Glomerular visceral epithelial cell (primary cell): ENCODE measurements at regions not wholly inside any gene's neighbourhood (a gene's known extent, or its start where the extent isn't known, plus 50 kb on each side); places are given as distances from the start of the nearest gene placed in this dataset.
A peak's percentile ranks its signal among the peaks of the same experiment; 100 is the strongest.
"Not testable (repeated sequence)": the region's sequence is repeated elsewhere in the genome, so short reads cannot be mapped to it uniquely, and the experiment has no call there.

Experiments used
- DNase-seq: peaks from one replicate; pipeline ENCODE4 v3.0.0-alpha.2; 2016; ENCODE audit errors: extremely low spot score

DNA sequence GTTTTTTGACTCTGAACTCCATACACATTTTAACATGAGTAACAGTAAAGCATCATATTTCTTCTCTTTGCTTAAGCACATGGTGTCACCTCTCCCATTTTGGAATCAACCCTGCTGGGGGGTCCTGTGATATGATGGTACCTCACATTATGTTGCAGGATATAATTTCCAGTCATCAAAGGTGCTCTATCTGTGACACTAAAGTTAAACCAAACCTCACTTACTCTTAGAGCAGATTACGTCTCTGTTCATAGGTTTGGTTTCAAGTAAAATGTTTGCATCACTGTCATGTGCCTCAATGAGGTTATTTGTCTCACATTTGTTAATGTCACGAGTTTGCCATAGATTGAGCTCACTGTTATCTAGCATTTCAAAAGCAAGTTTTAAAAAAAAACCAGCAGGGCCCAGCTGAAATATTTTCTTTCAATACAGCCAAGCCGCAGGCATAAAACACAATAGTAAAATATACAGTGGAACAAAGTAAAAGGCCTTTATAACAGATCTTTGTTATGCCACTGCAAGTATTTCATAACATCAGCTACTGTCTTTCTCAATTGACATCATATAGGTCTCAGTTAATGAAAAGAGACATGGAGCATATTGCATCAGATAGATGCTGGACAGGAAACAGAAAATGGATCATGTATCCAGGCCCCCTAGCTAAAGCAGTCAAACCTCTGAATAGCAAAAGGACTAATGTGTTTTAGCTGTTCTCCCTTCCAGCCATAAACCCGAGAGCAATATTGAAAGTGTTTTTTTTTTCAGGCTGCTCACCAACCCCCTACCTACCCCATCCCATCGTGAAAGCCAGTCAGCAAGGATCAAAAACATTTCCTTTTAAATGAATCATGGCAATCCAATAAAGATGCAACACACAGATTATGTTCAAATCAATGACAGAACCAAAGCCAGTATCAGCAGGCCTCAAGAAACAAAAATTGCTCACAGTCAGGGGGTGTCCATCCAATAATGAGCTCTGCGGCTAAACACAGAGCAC lies 182.1 kb upstream of the ITGA1 start:
- DNase-seq: no peak

DNA sequence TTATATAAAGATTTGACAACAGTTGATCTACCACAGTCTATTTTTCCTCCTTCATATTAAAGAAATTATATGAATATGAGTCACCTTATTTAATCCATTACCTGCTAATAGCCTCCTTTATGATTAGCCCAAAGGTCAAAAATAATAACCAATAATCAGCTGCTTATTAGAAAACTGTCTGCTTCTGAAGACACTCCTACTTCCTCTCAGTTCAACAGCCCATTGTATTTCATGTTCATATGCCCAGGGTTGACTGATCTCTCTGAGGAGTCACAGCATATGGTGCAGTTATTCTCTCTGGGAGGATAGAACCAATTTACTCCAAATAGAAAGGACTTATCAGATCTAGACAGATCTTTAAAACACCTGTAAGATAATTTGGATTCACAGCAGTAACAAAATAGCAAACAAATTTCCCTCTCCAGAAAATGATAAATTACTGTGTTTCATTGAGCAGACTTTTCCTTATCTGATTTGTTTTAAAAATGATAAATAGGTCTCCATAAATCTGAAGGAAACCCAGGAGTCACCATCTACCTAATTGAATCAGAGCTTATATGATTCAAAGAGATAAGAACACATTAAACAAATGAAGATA lies 180.4 kb upstream of the ITGA1 start:
- no peak for DNase-seq

DNA sequence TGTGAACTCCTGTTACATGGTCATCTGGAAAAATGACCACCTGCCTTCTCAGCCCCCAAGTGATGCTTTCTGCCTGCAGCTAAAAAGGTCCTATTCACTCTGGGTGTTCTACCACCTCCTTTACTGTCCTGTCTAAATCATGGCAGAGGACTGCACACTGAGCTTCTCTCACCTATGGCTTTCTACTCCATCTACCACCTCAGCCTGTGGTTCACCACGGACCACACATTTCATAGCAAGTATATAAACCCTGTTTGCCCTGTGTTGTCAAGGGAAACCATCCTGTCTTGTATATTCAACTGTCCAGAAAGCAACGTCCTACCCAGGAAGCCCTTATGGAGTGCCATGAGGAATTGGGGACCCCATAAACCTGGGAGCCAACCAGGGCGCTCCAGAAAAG lies 167.4 kb upstream of the ITGA1 start:
- DNase-seq: no peak

DNA sequence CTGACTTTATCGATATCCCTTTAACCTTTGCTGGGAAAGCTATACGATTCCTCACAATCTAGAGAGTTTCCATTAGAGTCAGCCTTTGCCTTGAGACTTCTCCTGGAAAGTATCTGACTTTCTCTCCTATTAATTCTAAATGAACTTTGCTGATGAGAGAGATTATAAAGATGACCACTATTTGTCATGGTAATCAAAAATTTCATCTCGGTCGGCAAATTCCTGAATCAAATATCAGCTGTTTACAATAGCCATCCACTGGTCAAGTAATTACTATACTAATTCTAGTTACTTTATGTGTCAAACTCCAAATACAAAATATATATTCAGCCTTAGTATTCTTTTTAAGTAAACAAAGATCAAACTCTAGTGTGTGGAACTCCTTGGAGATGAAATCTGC lies 164.4 kb upstream of the ITGA1 start:
- DNase-seq: no peak

DNA sequence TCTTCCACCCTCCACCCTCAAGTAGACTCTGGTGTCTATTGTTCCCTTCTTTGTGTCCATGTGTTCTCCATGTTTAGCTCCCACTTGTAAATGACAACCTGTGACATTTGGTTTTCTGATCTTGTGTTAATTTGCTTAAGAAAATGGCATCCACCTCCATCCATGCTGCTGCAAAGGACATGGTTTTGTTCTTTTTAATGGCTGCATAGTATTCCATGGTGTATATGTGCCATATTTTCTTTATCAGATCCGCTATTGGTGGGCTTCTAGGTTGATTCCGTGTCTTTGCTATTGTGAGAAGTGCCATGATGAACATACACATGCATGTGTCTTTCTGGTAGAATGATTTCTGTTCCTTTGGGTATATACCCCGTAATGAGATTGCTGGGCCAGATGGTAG lies 163.4 kb upstream of the ITGA1 start:
- no peak for DNase-seq

DNA sequence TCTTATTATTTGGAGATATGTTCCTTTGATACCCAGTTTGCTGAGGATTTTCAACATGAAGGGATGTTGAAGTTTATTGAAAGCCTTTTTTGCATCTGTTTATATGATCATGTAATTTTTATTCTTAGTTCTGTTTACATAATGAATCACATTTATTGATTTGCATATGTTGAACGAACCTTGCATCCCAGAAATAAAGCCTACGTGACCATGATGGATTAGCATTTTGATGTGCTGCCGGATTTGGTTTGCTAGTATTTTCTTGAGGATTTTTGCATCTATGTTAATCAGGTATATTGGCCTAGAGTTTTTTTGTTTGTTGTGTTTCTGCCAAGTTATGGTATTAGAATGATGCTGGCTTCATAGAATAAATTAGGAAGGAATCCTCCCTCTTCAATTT lies 161.4 kb upstream of the ITGA1 start:
- DNase-seq: no peak

DNA sequence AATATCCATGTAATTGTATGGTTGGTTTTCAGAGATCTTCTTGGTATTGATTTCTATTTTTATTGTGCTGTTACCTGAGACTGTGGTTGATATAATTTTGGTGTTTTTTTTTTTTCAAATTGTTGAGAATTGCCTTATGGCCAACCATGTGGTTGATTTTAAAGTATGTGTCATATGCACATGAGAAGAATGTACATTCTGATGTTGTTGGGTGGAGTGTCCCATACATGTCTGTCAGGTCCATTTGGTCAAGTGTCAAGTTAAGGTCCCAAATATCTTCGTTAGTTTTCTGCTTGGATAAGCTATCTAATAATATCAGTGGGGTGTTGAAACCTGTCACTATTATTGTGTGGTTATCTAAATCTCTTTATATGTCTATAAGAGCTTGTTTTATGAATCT lies 160.0 kb upstream of the ITGA1 start:
- DNase-seq: no peak

DNA sequence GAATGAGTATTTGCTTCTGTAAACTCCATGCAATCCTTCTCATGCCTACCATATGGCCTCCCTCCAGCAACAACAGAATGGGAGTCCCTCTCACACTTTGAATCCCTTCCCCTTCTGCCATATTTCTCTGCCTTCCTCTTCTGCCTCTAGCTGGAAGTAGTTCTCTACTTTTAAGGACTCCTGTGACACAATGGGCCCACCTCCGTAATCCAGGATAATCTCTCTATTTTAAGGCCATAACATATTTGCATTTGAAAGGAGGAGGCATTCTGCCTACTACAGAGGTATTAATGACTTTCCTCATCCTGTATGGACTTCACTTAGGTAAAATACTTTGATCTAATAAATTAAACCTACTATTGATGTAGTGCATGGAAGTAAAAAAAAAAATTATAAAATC lies 155.4 kb upstream of the ITGA1 start:
- no peak for DNase-seq

DNA sequence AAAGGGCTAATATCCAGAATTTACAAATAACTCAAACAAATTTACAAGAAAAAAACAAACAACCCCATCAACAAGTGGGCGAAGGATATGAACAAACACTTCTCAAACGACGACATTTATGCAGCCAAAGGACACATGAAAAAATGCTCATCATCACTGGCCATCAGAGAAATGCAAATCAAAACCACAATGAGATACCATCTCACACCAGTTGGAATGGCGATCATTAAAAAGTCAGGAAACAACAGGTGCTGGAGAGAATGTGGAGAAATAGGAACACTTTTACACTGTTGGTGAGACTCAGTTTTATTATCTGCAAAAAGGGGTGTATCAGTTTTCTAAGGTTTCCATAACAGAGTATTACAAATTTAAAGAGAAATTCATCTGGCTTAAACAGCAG lies 153.5 kb upstream of the ITGA1 start:
- DNase-seq: not testable (repeated sequence)

DNA sequence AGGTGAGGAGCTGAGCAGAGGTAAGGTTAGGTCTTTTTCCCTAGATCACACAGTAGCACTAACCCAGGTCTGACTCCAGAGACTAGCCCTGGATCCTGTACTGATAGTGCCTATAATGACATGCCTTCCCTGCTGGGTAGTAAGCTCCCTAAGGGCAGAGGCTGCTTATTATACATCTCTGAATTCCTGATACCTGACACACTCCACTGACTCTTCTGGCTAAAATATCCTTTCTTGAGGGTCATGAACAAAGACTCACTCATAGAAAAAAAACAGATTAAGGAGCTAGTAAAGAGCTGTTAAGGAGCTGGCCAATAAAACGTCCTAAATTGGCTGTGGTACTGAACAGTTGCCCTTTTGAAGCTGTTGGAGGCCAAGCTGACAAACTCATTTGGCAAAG lies 149.0 kb upstream of the ITGA1 start:
- peak; percentile 9 for DNase-seq

DNA sequence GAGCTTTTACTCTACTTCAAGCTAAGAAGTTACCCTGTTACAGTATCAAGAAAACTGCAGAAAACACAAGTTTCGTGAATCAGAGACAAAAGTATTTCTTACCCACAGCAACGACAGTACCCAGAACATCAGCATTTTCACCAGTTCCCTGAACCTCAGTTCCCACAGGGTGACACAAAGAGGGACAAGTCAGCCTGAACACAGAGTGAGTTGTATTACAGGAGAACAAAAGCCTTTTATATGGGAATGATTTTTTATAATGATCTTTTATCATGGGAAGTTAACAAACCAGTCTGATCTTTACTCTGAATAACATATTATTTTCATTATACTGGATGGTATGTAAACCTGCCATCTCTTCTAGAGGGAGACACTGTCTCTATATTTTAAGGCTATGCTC lies 139.0 kb upstream of the ITGA1 start:
- DNase-seq: no peak

DNA sequence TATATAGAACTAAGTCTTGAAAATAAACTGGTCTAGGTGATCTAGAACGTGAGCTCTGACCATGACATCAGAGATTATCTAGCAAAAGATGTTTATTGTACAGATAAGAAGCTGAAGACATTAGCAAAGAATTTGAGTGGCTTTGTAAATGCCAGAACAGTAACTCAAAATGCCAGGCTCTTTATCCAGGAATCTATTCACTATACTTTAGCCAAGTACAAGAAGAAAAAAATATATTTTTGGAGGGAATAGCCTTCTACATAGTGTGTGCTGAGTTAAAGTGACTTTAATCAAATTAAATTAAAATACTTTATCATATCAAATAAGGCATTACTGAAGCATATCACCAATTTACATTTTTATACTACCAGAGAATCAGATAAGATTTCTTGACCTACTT lies 132.6 kb upstream of the ITGA1 start:
- DNase-seq: no peak

DNA sequence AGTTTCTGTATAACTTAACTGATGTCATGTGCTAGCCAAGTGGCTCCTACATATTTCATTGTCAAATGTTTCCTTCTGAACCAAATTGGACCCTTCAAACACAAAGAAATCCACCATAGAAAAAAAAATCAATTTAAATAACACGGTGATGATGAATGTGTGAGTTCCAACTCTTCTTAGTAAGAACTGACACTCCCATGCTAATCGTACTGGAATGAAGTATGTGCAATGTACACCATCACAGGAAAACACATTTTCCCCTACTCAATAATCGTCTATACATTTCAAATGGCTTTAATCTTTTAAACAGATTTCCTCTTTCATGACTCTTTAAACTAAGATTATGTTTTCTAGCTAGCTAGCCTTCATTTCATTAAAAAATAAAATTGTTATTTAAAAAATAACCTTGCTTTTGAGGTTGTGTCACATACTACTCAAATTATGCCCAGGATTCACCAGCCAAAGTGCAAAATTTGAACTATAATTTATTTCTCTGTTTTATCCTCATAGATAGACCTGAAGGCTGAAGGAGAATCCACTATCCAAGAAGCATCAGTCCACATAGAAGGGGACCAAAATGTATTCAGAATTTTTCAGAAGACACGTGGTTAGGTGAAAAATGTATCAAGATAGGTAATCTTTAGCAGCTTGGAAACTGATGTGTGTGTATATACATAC lies 131.0 kb upstream of the ITGA1 start:
- no peak for DNase-seq

DNA sequence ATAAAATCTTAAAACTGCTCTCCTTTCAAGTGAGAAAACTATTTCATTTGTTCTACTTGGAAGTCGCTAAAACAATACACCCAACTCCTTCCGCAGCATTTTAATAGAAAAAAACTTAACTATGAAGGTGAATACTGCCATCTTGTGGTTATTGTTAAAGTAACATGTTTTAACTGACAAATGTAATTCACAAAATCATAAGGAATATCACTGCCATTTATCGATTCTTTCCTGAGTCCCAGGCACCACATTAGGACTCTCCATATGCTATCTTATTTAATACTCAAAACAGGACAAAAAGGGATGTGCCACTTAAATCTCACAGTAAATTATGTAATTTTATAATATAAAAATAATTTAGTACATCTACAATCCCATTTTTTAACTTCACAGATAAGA lies 130.5 kb upstream of the ITGA1 start:
- DNase-seq: peak; percentile 40

DNA sequence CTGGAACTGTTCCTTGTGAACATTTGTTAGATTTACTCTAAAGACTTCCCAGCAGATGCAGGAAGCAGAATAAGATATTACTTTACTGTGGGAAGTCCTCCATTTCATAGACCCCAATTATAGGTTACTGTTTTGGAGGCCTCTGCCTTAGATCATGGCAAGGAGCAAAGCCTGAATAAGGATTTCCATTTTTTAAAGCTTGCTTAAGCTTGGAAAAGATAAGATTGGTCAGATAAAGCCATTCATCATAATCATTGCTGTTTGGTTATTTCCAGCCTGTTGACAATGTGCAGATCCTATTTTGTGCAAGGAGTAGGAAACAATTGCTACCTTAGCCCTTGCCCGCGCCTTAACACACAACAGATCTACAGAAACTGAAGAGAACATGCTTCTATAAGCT lies 129.5 kb upstream of the ITGA1 start:
- DNase-seq: no peak

DNA sequence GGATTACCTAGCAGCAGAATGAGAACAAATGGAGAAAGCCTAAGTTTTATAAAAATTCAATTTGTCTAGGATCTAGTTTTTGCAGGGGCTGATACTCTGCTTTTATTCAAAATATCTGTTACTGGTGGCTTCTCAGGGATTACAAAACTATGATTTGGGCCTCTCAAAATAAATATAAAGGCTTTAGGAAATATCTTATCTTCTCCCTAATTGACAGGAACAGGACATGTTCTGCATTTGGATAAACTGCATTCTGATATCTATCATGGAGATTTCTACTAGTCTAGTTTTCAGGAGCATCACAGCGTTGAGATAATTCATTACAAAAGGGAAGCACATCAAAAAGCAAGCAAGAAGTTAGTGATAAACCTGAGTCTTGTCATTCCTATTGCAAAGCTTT lies 127.1 kb upstream of the ITGA1 start:
- no peak for DNase-seq

DNA sequence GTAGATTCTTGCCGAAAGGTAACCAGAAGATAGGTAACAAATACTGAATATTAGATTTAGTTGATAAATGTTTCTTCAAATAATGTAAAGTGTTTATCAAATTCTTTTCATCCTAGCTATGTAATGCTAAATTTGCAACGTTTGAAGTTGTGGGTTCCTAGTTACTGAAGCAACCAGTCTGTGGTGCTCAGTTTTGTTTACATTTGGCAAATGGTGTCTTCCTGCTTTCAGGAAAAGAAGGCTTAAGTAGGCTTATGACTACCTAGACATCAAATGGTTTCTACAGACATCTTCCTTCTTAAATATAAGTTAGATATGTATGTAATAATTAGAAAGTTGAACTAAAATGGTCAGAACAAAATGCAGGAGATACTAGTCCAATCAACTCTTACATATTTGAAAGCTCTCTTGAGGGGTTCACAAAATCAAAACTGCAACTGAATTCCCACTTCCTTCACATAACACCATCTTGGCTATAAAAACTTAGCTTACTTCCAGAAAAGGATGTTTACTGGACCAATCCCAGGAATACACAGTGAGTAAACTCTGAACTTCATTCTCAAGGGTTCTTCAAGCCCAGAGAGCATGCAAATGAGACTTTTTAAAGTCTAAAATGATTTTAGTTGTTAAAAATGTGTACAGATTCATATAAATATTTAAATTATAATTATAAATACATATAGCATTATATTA lies 125.7 kb upstream of the ITGA1 start:
- no peak for DNase-seq

DNA sequence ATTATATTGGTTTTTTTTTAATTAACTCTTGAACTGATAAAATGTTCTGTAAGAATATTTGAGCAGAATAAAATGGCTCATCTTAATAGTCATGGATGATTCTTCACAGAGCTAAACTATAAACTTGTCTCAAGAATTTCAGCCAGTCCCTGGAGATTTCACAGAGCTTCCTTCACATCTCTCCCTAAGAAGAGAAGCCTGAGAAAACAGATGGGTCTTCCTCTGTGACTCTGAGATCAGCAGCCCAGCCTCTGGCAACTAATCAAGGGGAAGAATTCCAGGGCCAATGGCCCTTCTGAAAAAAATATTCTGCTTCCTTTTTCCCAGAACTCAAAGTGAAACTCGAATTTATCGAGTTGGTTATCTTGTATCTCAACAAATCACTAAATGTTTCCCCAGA lies 122.2 kb upstream of the ITGA1 start:
- no peak for DNase-seq

DNA sequence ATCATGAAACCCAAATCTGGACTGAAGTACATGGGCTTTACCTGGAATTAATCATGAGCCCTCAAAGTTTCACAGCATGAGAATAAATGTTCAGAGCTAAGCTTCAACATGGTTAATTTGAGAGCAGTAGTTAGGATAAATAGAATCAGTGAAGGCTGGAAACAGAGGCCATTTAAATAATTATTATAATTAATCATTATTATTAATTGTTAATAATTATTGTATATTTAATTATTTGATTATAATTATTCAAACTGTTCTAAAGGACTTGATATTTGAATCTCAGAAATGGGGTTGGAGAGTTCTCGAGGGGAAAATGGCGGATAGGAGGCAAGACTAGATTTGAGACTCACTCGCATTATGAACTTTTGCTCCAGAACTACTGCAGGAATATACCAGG lies 119.6 kb upstream of the ITGA1 start:
- no peak for DNase-seq

DNA sequence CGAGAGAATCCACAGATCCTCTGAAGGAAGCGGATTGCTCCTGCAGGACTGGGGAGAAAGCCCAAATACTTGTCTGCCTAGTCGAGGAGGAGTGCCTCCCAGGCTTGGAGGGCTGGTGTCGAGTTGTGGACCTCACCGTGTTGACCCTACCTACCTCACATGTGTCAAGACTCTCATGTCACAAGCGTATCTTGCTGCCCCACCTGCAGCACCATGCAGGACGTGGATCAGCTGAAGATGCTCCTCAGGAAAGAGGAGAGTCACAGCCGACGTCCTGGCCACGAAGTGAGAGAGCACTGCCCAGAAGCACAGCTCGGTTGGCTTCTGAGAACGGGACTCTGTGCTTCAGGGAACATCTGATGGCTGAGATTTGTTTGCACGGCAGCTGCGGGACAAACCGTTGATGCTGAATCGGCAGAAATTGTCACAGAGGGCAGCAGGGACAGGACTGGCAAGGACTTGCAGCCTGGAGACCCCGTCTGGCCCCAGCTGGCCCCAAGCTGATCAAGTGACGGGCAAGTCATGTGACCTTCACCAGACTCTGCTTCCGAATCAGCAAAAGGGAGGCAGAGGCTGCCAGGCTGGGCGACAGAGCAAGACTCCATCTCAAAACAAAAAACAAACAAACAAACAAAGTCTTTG lies 119.1 kb upstream of the ITGA1 start:
- DNase-seq: no peak

DNA sequence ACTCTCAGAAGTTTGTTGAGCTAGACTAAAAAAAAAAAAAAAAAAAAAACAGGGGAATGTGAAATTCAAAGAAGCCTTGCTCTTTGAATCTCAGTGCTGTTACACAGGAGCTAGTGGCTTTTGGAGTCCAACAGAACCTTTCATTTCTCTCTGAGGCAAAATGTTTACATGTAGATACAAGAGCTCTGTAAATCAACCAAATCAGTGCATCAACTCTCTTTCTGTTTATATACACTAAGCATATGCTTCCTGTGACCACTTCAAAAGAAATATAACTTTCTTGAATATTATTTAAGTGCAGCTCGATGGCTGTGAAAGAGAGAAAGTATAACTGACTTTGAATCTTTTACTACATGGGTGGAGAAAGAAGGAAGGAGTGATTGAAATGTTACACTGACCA lies 115.3 kb upstream of the ITGA1 start:
- DNase-seq: no peak

DNA sequence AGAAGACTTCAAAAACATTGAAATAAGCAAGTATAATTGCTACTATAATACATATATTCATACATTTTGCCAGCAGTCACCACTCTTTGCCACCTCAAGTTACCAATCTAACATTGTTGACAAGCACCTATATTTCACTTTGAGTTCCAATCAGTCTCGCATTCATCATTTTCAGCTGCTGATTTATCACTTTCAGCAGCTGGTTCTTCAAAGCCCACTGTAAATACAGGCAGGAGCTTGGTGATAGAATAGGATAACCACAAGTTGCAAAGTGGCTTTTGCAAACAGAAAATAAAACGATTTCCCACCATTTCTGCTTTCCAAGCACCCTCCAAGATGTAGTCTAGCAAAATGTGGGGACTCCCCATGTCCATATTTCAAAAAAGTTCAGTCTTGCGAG lies 114.2 kb upstream of the ITGA1 start:
- no peak for DNase-seq
